GM18907 (cell line): ENCODE measurements at regions not wholly inside any gene's neighbourhood (a gene's known extent, or its start where the extent isn't known, plus 50 kb on each side); places are given as distances from the start of the nearest gene placed in this dataset.

ENCODE experiments used
- ATAC-seq: cut with Tn5 transposase; IDR thresholded peaks from one replicate; pipeline ENCODE4 v1.9.1; 2021; ENCODE audit warnings: mild to moderate bottlenecking, moderate library complexity; ENCODE audit not compliant: unreplicated experiment

DNA sequence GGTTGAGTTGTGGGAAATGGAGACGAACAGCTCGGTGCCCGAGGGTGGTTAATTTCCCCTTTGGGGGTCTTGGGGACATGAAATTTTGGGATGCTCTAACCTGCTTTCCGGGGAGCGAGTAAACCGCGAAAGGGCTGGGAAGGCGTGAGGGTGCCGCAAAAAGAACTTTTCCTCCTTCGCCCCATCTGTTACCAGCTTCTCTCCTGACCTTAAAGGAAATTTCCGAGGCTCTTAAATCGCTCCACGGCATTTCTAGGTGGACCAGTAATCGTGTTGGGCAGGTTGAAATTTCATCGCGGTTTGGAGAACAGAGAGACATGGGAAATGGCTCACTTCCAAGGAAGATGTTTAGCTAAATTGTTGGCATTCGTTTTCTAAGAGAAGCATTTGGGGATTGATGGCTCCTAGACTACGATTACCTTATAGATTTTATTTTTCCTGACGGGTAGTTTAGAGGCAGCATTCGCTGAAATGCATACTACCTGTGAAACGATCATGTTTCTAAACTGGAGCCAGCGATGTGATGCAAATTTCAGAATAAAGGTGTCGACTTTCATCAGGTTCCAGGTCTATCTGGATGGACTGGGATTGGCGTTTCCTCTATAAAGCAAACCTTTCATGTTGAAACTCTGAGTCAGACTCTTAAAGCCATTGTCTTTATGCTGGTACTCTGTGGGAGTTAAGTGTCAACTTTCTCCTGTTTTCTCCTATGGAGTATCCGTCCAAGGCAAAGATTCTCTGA, 414.5 kb downstream of the PCNX1 start:
- no peak for ATAC-seq

DNA sequence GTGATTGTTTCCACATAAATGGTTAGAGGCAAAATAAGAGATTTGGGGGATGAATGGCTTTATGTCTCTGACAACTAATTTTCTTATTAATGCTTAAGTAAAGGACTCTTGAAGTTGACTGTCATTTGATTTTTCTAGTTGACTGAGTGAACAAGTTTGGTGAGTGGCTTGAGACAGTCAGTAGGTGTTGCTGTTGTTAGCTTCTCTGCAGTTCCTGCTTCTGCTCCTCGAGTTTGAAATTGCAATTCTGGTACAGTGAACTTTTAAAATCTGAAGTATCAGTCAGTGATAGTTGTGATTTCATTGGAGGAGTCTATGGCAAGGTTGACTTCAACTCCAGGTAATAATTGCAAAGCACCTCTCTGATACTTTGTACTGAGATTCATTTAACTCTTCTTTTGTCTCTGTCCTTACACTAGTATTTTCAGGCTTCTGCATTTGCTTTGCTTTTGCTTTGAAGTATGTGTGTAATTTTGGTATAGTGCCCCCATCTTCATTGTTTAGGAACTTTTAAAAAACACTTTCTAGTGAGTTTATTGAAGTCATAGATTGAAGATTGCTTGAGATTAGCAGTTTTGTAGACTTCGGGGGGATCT, 415.5 kb downstream of the PCNX1 start:
- ATAC-seq = no peak

DNA sequence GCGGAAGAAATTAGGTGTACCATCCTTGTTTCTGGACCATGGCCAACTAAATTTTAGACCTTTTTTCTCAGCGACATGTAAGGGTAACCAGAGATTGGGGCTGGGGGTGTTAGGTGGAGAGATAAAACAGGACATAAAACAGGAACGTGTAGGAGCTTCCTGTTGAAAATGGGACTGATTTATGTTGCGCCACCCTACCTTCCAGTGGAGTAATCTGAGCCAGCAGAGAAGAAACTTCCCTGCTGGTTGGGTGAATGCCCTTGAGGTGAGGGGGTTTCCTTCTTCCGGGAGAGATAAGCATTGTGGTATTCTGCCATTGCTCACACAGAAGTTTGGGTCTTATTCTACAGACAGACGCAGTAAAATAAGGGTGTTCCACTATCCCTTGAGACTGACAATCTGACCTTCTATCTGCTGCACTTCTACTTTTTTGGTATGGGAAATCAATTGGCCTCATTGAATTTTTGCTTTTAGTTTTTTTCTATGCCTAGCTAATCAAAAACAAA, 417.6 kb downstream of the PCNX1 start:
- ATAC-seq = no peak

GRCh38 chr14:71327691-71328090, 420.4 kb downstream of the PCNX1 start:
- ATAC-seq = no peak

- peak; percentile 35 for ATAC-seq
Measured at GRCh38 chr14:71328183-71328582, 420.9 kb downstream of the PCNX1 start.

- ATAC-seq = no peak
Measured at GRCh38 chr14:71328954-71329353, 421.7 kb downstream of the PCNX1 start.

DNA sequence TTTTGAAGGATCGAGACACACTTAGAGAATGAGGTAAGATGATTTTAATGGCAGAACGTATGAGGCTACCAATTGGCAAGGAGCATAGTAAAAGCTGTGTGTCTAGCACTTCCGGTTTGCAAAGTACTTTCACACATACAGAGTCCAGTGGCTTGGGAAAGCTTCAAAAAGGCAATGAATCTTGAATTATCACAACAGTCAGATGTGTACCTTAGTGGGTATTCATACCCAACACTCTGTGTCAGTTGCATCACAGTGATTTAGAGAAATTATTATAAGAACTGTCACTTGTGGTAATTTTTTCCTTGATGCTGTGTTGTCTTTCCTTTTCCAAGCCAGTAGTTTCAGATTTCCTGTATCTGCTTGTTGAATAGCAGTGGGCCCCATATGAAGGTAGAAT, 424.1 kb downstream of the PCNX1 start:
- no peak for ATAC-seq

- no peak for ATAC-seq
Measured at GRCh38 chr14:71332476-71332875, 425.2 kb downstream of the PCNX1 start.

GRCh38 chr14:71333705-71334104, 426.4 kb downstream of the PCNX1 start:
- no peak for ATAC-seq

DNA sequence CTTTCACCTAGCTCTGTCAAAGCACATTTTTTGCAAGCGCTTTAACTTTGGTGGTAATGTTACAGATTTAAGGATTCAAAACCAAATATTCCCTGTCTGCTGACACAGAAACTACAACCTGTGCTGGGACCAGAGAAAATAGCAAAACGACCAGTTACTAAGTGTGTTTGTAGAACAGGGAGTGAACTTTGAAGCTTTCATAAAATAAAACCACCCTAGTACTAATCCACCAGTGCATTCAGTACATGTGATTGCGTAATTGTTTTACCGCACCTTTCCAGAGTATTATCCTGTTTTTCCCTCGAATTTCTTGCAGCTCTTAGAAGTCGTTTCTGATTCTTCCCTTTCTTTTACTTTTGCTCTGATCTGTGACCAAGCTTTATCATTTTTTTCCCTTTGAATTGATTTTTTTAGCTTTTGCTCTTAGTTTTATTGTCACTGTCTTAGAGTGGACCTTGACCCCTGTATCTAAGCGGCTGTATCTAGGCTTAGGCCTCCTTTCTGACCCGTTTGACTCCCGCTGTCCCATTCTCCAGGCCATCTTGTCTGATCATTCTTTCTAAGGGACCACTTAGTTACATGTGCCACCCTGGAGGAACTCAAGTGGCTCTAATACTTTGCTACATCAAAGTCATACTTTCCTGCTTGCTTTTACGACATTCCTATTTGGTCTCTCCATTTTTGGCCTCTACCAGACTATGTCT, 429.4 kb downstream of the PCNX1 start:
- ATAC-seq = no peak

- ATAC-seq = no peak
Measured at GRCh38 chr14:71338153-71338552, 430.9 kb downstream of the PCNX1 start.

- no peak for ATAC-seq
Measured at GRCh38 chr14:71339650-71340415, 432.6 kb downstream of the PCNX1 start.

- no peak for ATAC-seq
Measured at GRCh38 chr14:71341156-71341555, 433.9 kb downstream of the PCNX1 start.

DNA sequence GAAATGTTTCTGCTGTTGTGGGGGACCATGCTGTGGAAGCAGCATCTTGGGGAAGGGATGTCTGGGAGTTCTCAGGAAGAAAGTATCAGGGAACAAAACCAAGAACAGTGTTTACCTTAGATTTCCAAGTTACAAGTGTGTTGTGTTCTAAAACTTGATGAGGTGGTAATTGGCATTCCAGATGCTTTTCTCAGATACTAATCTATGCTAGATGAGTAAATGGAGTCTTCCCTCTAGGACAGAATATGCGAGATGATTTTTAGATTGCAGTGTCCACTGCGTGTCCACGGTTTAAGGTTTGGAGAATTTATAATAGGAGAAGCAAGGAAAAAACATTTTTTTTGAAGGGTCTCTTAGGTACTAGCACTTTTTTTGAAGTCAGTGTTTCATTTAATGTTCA, 436.5 kb downstream of the PCNX1 start:
- ATAC-seq = no peak

DNA sequence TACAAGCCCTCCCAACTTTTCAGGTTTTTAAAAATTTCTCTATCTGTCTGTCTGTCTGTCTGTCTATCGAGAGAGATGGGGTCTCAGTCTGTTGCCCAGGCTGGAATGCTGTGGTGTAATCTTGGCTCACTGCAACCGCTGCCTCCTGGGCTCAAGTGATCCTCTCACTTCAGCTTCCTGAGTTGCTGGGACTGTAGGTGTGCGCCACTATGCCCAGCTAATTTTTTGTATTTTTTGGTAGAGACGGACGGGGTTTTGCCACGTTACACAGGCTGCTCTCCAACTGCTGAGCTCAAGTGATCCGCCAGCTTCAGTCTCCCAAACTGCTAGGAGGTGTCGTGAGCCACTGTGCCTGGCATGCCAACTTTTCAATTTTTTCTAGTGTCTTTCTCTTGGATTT, 437.2 kb downstream of the PCNX1 start:
- no peak for ATAC-seq

DNA sequence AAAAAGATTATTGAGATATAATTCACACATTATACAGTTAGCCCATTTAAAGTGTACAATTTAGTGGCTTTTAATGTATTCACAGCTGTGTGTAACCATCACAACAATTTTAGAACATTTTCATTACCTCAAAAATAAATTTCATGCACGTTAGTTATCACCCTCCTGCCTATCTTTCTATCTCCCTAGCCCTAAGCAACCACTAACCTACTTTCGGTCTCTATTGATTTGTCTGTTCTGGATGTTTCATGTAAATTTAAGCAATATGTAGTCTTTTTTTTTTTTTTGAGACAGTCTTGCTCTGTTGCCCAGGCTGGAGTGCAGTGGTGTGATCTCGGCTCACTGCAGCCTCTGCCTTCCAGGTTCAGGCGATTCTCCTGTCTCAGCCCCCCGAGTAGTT, 439.4 kb downstream of the PCNX1 start:
- peak; percentile 44 for ATAC-seq

DNA sequence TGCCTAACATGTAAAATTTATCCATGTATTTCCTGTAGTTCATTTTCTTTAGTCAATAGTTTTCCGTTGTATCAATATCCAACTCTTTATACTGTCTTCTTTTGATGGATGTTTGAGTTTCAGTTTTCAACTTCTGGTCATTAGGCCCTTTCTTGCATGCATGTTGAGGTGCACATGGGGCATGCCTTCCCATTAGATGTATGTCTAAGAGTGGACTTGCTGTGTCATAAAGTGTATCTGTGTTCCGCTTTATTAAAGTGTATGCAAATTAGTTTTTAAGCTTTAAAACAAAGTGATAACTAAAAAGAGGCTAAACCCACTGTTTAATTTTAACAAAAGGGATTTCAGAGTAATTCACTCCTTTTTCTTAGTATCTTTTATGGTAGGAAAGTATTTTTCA, 441.1 kb downstream of the PCNX1 start:
- no peak for ATAC-seq

DNA sequence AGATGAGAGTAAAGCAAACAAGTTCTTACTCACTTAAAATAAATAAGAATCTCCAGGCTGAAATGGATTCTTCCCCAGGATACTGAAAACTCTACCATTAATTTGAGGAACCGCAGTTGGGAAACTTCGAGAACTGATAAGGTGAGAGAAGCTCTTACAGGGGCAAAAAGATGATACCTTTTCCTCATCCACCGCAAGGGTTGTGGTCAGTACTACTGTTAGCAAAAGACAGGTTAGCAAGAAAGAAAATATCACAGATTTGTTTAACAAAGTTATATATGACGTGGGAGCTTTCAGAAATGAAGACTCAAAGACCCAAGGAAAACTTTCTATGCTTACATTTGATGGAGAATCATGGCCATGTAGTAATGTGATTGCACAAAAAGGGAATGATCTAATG, 441.6 kb downstream of the PCNX1 start:
- ATAC-seq = no peak

DNA sequence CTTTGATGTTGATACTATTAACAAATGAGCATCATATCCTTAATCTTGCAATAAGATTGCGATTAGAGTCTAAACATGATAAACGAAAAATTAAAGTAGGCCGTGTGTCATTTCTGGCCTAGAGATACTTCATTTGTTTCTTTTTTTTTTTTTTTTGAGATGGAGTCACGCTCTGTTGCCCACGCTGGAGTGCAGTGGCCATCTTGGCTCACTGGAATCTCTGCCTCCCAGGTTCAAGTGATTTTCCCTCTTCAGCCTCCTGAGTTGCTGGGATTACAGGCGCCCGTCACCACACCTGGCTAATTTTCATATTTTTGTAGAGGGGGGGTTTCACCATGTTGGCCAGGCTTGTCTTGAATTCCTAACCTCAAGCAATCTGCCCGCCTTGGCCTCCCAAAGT, 446.9 kb downstream of the PCNX1 start:
- ATAC-seq = no peak

DNA sequence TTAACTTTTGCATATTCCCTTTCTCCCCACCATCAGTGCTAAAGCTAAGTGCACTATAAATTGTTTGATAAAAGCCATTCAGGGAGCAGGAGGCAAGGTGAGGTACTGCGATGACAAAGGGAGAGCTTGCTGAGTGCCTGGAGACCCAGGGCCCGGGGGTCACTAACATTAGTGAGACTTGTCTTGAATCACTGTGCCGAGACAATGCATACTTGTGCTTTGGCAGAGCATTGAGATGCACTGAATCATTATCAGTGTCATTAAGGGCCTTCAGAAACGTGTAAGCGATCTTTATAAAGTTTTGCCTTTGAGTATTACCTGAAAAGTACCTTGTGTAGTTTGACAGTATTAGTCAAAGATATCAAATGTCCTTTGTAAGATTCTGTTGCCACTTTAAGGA, 447.5 kb downstream of the PCNX1 start:
- no peak for ATAC-seq
